ENCODE measurements at regions not wholly inside any gene's neighbourhood (a gene's known extent, or its start where the extent isn't known, plus 50 kb on each side); places are given as distances from the start of the nearest gene placed in this dataset.

DNA sequence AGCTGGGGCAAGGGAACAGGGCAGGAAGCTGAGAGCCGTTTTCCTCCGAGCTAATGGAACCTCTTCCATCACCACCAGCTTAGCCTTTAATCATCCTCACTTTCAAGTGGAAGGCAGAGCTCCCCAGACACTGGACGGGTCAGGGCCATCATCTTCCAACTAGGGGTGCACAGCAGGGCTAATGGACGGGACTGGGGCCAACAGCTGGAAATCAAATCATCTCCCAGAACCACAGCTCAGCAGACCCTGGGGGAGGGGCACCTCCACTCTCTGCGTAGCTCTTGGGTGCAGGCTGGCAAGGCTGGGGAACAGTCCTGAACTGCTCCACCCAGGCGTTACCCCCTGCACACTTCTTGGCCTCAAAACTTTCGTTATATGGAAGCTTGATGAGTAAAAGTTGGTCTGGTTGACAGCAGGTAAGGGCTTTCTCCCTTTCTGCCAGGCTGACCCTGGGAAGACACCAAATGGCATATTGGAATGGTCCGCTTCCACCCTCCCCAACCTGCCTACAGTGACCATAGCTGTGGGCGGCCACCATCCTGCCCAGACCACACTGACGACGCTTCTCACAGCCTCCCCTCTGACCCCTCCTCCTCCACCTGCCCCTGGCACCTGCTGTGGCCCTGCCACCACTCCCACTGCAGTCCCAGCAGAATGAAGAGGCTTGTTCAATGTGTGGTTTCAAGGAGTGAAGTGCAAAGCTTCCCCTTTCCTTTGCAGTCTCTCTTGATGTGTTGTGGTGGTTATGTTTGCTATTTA is 51.7 kb upstream of the RET start:
- H3K18ac ChIP-seq (ENCODE audit: insufficient read length, low read depth, low read length), result no peak overlapping the region
- no peaks in the 10 kb centered on the region for H3K9me3 ChIP-seq (ENCODE audit: control insufficient read depth, low read depth, low read length)
- H2BK12ac ChIP-seq (ENCODE audit: insufficient read length, low read depth, low read length), result no peak overlapping the region
- no peak overlapping the region for H2BK15ac ChIP-seq (ENCODE audit: low read depth, low read length)
- H2BK20ac ChIP-seq (ENCODE audit: low read depth, low read length, poor library complexity, severe bottlenecking), result no peak overlapping the region
- H3T11ph ChIP-seq (ENCODE audit: low read length), result no peak overlapping the region
- WGBS (ENCODE audit: extremely low coverage, insufficient read length, low lambda C conversion rate), result no CpG with 5 or more reads among the region's 11 CpGs
- H3K4me2 ChIP-seq (ENCODE audit: insufficient read depth, insufficient read length, low read length), result no peak overlapping the region
- H3K4me1 Mint-ChIP-seq, result peaks cover 31 to 42% of the 10 kb centered on the region in 2 experiments
- H2BK5ac ChIP-seq (ENCODE audit: insufficient read length, low read length), result no peak overlapping the region
- H3K36me3 Mint-ChIP-seq (ENCODE audit: insufficient read depth in 1 of 3, low read depth in 3 of 3), result peaks cover 0 to 4% (median 0%) of the 10 kb centered on the region in 3 experiments; a peak in 4 of 7 replicates
- H3K4me3 Mint-ChIP-seq, result no peak overlapping the region
- no peak for DNase-seq
- no peak overlapping the region for H4K8ac ChIP-seq (replicated peaks; ENCODE audit: insufficient read length, low read depth, low read length)
- H4K20me1 ChIP-seq (ENCODE audit: control insufficient read depth, insufficient read depth, insufficient read length), result no peaks in the 10 kb centered on the region
- H3K23ac ChIP-seq (ENCODE audit: insufficient read length, low read depth, low read length), result no peak overlapping the region
- H3K27me3 Mint-ChIP-seq (ENCODE audit: low read depth), result peaks cover 62% of the 10 kb centered on the region
- no peak overlapping the region for H4K5ac ChIP-seq (ENCODE audit: insufficient read length, low read depth, low read length)
- H3K79me2 ChIP-seq (ENCODE audit: insufficient read depth, low read length), result no peaks in the 10 kb centered on the region
- no peak overlapping the region for H3K27ac Mint-ChIP-seq
- H2AK5ac ChIP-seq (ENCODE audit: insufficient read length, low read length), result no peak overlapping the region
- no peak overlapping the region for H3K9ac ChIP-seq (ENCODE audit: extremely low read depth, insufficient read length, low read length)
- TF ChIP-seq, protein P1, sequence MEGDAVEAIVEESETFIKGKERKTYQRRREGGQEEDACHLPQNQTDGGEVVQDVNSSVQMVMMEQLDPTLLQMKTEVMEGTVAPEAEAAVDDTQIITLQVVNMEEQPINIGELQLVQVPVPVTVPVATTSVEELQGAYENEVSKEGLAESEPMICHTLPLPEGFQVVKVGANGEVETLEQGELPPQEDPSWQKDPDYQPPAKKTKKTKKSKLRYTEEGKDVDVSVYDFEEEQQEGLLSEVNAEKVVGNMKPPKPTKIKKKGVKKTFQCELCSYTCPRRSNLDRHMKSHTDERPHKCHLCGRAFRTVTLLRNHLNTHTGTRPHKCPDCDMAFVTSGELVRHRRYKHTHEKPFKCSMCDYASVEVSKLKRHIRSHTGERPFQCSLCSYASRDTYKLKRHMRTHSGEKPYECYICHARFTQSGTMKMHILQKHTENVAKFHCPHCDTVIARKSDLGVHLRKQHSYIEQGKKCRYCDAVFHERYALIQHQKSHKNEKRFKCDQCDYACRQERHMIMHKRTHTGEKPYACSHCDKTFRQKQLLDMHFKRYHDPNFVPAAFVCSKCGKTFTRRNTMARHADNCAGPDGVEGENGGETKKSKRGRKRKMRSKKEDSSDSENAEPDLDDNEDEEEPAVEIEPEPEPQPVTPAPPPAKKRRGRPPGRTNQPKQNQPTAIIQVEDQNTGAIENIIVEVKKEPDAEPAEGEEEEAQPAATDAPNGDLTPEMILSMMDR (conservative IDR thresholded peaks at IDR 0.05), result no peak
- no peak overlapping the region for H4K91ac ChIP-seq (ENCODE audit: insufficient read length, low read depth, low read length)
- H2AFZ ChIP-seq (ENCODE audit: low read length), result no peak overlapping the region
- no peaks in the 10 kb centered on the region for H3K79me1 ChIP-seq (ENCODE audit: insufficient read depth, low read depth, low read length, poor library complexity, severe bottlenecking)
- no peak overlapping the region for H2BK120ac ChIP-seq (ENCODE audit: low read depth, low read length, poor library complexity, severe bottlenecking)
- H3K9me3 Mint-ChIP-seq, result peaks cover 0 to 5% of the 10 kb centered on the region in 2 experiments; a peak in 3 of 5 replicates
- H3K4ac ChIP-seq (ENCODE audit: low read depth, low read length), result no peak overlapping the region
- no peaks in the 10 kb centered on the region; the same call in 1 of the 2 replicates for H3K27me3 ChIP-seq (ENCODE audit: insufficient read depth, low read length)
- no peak overlapping the region for H3K27ac ChIP-seq (ENCODE audit: insufficient read length, low read depth, low read length)
- peaks cover 5% of the 10 kb centered on the region; the same call in 1 of the 2 replicates for H3K4me1 ChIP-seq (ENCODE audit: insufficient read depth, low read length)
- no peak overlapping the region for H3K56ac ChIP-seq (ENCODE audit: insufficient read length, low read depth, low read length)
- H3K14ac ChIP-seq (ENCODE audit: insufficient read depth, low read length), result no peak overlapping the region
- H3K23me2 ChIP-seq (ENCODE audit: insufficient read length, low read depth, low read length, poor library complexity, severe bottlenecking), result no peaks in the 10 kb centered on the region

Measured in H9 (cell line).